NCI-H2081 treated with DMSO at 0.1 percent for 48 hours (cell line): ENCODE measurements at regions not wholly inside any gene's neighbourhood (a gene's known extent, or its start where the extent isn't known, plus 50 kb on each side); places are given as distances from the start of the nearest gene placed in this dataset.

ENCODE experiments used
- DNase-seq: peaks from one replicate; lab custom pipeline; 2025; lab: John Stamatoyannopoulos, UW

DNA sequence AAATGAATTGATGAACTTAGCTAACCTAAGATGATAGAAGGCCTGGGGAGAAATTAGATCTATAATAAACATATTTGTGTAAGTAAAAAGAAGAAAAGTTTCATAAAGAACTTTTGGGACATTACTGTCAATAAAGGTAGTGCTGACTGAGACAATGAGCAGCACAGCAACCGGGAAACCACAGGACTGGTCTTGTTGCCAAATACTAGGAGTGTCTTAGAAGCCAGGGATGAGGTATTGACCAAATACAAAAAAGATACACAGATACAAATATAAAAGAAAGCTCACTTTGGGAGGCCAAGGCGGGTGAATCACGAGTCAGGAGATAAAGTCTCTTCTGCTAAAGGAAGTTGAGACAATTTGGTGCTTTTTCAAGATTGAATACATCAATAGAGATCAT is 362.4 kb upstream of the ZNF385D start:
- DNase-seq = no peak

DNA sequence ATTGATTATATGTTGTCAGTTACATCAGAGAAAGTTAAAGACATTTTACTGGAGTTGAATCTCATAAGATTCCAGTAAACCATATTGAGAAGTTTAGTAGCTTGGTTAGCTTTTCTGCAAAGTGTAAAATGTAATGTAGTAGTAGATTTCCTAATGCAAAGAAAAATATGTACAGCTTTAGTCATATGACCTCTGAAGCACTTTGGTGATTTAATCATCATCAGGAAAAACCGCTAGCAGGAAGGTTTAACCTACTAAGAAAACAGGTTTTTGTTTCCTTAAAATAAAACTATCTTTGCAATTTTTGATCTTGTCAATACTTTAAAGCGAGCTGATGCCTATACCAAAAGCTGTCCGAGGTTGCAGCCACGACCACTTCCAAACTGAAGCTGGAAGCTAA is 364.6 kb upstream of the ZNF385D start:
- DNase-seq = no peak

DNA sequence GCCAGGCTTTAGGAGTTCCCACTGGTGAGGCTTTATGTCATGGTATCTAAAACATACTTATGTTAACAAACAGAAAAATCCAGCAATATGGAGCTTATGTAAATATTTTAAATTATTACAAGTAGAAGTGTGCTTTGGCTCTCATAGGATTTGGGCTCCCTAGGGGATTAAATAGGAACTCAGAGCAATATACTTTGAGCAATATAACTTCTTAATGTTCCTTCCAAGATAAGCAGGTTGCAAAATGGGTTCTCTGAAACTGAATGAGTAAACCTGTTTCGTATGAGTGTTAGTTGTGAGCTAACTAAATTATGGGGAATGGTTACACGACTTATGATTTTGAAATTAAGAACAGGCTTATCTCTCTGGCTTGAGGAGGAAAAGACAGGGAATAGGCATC is 366.1 kb upstream of the ZNF385D start:
- DNase-seq = no peak

- no peak for DNase-seq
Measured at GRCh38 chr3:22117751-22118346, 366.8 kb upstream of the ZNF385D start.

DNA sequence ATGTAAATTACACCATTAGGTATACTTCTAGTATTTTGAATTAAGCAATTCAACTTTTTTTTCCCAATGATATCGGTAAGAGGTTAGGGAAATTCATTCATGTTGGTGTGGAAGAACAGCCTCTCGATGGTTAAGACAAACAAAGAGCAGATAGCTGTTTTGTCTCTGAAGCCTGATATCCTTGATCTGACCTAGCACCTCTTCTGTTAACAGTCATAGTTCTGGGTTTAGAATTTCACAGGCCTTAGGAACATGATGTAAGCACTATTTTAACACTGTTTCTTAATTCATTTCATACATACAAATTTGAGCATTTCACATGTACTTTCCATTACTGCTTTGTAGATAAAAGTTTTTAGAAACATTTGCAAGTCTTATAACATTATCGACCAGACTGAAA is 367.5 kb upstream of the ZNF385D start:
- no peak for DNase-seq

GRCh38 chr3:22121068-22121701 is 370.2 kb upstream of the ZNF385D start:
- DNase-seq = no peak

GRCh38 chr3:22122567-22122966 is 371.6 kb upstream of the ZNF385D start:
- DNase-seq = no peak

GRCh38 chr3:22129101-22129500 is 378.1 kb upstream of the ZNF385D start:
- no peak for DNase-seq

DNA sequence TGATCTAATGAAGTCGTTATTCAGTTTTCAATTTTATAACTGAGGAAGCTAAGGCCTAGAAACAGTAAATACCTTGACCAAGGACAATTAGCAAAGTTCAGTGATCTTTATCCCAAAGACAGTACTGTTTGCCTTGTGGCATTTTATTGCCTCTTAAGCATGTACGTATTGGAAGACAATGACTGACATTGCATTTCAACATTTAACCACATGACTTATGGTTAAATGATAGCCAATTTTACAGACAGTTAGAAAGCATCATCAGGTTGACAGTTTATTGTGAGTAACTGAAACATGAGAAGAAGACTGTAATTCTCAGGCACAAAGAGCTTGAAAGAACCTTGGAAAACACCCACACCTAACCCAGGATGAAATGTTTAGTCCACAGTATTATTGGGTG is 390.8 kb upstream of the ZNF385D start:
- no peak for DNase-seq

- no peak for DNase-seq
Measured at GRCh38 chr3:22147161-22147560, 396.2 kb upstream of the ZNF385D start.

GRCh38 chr3:22156868-22157267 is 405.9 kb upstream of the ZNF385D start:
- no peak for DNase-seq

- DNase-seq = no peak
Measured at GRCh38 chr3:22157848-22158247, 406.8 kb upstream of the ZNF385D start.

DNA sequence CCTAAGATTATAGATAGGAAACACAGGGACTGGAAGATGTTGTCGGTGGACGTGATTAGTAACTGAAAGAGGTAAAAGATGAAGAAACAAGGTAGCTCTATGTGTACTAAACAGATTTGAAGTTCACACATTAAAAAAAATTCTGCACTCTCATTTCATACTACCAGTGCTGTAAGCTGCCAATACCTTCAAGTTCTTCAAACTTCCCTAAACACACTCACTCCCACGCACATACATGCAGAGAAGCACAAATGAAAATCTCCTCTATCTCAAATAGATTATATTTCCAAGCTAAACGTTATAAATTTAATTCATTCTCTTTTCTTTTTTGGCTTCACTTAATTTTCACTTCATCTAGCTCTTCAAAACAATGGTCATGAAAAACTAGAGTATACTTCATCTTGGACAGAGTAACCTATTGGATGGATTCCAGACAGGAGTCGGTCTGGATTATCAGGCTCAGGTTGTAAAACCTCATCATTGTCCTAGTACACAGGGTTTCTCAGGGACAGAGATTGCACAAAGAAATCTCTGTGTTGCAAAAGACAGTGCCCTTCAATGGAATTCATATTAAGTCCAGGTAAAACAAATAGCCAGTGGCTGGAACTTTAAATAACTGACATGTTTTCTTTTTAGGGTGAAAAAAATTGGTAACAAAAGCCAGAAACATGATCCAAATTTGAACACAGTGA is 408.1 kb upstream of the ZNF385D start:
- DNase-seq = no peak

GRCh38 chr3:22161315-22161714 is 410.3 kb upstream of the ZNF385D start:
- DNase-seq = no peak

GRCh38 chr3:22170370-22170769 is 419.4 kb upstream of the ZNF385D start:
- no peak for DNase-seq

DNA sequence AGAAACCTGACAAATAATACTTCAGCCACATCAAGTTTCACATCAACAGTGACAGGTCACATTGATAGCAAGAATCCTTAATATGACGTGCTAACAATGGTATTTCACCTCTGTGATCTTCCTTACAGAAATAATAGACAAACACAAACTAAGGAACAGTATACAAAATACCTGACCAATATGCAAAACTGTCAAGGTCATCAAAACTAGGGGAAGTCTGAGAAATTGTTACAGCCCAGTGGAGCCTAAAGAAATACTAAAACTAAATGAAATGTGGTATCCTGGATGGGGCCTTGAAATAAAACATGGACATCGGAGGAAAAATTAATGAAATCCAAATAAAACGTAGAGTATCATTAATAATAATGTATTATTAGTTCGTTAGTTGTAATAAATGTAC is 422.0 kb upstream of the ZNF385D start:
- DNase-seq = no peak

DNA sequence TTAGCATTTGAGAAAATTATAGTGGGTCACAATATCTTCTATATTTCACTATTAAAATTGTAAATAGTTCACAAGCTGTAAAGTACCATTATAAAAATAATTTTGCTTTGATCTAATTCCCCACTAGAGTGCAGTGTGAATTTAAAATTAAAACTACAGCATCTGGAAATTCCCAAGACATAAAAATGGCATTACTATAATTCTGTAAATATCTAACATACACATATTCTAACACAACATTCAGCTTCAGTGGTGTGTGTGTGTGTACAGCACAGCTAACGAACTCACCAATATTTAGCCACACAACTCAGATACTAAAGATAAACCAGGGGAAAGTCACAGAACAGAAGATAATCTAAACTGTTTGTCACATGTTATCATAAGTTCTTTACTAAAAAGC is 424.9 kb upstream of the ZNF385D start:
- no peak for DNase-seq

DNA sequence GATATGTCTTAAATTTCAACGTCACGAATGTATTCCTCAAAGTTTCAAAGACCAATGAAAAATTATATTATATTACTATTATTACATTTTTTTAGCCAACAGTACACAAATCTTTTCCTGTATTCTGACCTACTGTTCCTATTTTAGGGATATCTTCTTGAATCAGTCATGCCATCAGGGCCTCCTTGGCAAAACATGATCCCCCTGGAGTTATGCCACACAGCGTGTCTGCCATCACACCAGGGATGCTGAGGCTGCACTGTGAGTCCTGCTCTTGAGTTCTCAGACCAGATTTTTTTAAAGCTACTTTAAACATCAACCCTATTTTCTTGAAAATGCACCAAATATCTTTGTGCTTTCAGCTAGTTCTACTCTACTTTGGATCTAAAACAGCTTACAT is 425.9 kb upstream of the ZNF385D start:
- DNase-seq = no peak

GRCh38 chr3:22189616-22190015 is 438.6 kb upstream of the ZNF385D start:
- DNase-seq = no peak

- DNase-seq = no peak
Measured at GRCh38 chr3:22199095-22199494, 448.1 kb upstream of the ZNF385D start.

DNA sequence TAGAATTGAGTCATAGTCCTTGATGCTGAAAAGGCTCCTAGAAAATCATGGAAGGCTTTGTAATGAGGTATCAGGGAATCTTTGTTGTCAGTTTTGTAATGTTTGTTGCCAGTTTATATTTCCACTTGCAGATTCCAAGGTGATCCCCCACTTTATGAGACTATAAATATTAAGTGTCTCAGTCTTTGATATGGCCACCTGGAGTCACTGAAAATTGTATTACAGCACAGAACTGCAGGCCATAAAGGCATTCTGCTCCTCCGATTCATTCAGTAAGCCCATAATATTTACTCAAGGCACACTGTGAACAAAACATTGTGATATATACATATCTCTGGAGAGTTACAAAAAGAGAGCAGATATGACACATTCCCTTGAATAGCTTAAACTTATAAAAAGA is 457.8 kb upstream of the ZNF385D start:
- DNase-seq = no peak

GRCh38 chr3:22209578-22209977 is 458.6 kb upstream of the ZNF385D start:
- no peak for DNase-seq

GRCh38 chr3:22210693-22211092 is 459.7 kb upstream of the ZNF385D start:
- no peak for DNase-seq

GRCh38 chr3:22216601-22217000 is 465.6 kb upstream of the ZNF385D start:
- DNase-seq = no peak
